Naive thymus-derived CD8-positive, alpha-beta T cell (primary cell): ENCODE measurements at regions not wholly inside any gene's neighbourhood (a gene's known extent, or its start where the extent isn't known, plus 50 kb on each side); places are given as distances from the start of the nearest gene placed in this dataset.
"Not testable (repeated sequence)": the region's sequence is repeated elsewhere in the genome, so short reads cannot be mapped to it uniquely, and the experiment has no call there.

Experiments used
- ATAC-seq, 2 donors: fragments of 150-1000 bp; cut with Tn5 transposase in 1 of 2; sonication (Bioruptor Pico), chemical (Tn5 transposase) in 1 of 2; 1 replicate in 1 of 2; 2 replicates in 1 of 2; pipeline ENCODE4 v1.10.0; 2021; ENCODE audit warnings: mild to moderate bottlenecking in 2 of 2, moderate library complexity in 2 of 2
- POLR2A ChIA-PET: fragments of 350-600 bp; sonication (Branson Sonifier 250); formaldehyde crosslinking; loops from one replicate; lab custom pipeline; 2021; ENCODE audit warnings: antibody characterized with exemption; lab: Charles Lee
- DNase-seq, 10 donors: peaks; one replicate each; pipeline versions ENCODE4 v3.0.0 to v3.0.0-alpha.2; 2020 to 2022
- H3K27ac Mint-ChIP-seq, 10 donors: one replicate each; pipeline ENCODE4 v1.8.0; 2020 to 2022; ENCODE audit warnings: mild to moderate bottlenecking in 10 of 10, mixed read lengths in 10 of 10, moderate library complexity in 4 of 10, inconsistent platforms in 1 of 10
- H3K27me3 Mint-ChIP-seq, 5 donors: one replicate each; pipeline ENCODE4 v1.8.0; 2021 to 2022; ENCODE audit warnings: mixed read lengths in 5 of 5
- H3K36me3 Mint-ChIP-seq, 3 donors: one replicate each; pipeline ENCODE4 v1.8.0; 2020 to 2022; ENCODE audit warnings: mixed read lengths in 3 of 3, mild to moderate bottlenecking in 2 of 3, inconsistent platforms in 1 of 3
- H3K4me1 Mint-ChIP-seq, 4 donors: one replicate each; pipeline ENCODE4 v1.8.0; 2021 to 2022; ENCODE audit warnings: mixed read lengths in 4 of 4
- H3K4me3 Mint-ChIP-seq, 10 donors: one replicate each; pipeline ENCODE4 v1.8.0; 2020 to 2022; ENCODE audit warnings: mild to moderate bottlenecking in 10 of 10, mixed read lengths in 10 of 10, moderate library complexity in 6 of 10, inconsistent platforms in 1 of 10
- H3K9me3 Mint-ChIP-seq, 9 donors: one replicate each; pipeline ENCODE4 v1.8.0; 2020 to 2022; ENCODE audit warnings: mixed read lengths in 9 of 9, mild to moderate bottlenecking in 3 of 9, inconsistent platforms in 1 of 9, moderate library complexity in 1 of 9

DNA sequence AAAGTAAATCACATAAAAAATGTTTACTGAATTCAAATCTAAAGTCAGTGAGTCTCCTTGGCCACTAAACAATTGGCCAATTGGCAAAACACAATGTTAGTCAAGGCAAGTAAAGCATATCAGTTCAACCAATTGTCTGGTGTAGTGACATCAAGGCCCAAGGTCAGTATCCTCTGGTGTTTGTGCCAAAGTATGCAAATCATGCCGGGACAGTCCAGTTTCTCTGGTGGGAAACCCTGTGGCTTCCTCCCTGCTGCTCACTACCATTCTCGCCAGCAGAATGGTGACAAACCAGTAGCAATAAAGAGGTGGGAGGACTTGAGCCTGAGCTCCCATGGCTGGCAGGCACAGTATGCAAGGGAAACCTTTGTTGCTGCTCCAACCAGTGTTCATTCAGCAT is 314.9 kb upstream of the FGF13 start:
- H3K27me3 Mint-ChIP-seq, result peaks cover 0 to 4% (median 0%) of the 10 kb centered on the region in 5 donors
- H3K36me3 Mint-ChIP-seq, result no peaks in the 10 kb centered on the region
- no peak for ATAC-seq
- peaks cover 0 to 9% (median 0%) of the 10 kb centered on the region in 9 donors for H3K9me3 Mint-ChIP-seq
- POLR2A ChIA-PET, result no interaction called here
- H3K4me3 Mint-ChIP-seq, result no peak overlapping the region
- no peak overlapping the region for H3K27ac Mint-ChIP-seq
- no peak for DNase-seq
- H3K4me1 Mint-ChIP-seq, result no peaks in the 10 kb centered on the region

DNA sequence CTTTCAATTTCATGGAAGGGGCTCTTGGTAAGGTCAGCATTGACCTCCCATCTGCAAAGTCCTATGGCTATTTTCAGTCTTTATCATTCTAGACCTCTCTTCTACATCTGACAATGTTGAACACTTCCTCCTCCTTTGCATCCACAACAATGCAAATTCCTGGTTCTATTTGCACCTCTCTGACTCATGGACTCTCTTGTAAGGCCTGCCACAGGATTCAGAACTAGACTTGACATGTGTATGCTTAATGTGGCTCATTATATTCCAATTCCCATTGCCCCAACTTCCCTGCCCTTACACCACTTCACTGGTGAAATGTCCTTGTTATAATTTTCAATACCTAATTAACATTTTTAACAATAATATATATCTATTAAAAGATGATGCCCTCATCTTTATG is 314.3 kb upstream of the FGF13 start:
- no peak overlapping the region for H3K4me3 Mint-ChIP-seq
- H3K27ac Mint-ChIP-seq, result no peak overlapping the region
- no peak for ATAC-seq
- DNase-seq, result no peak
- POLR2A ChIA-PET, result no interaction called here
- no peaks in the 10 kb centered on the region for H3K36me3 Mint-ChIP-seq
- H3K4me1 Mint-ChIP-seq, result no peaks in the 10 kb centered on the region
- peaks cover 0 to 9% (median 0%) of the 10 kb centered on the region in 9 donors for H3K9me3 Mint-ChIP-seq
- peaks cover 0 to 4% (median 0%) of the 10 kb centered on the region in 5 donors for H3K27me3 Mint-ChIP-seq

DNA sequence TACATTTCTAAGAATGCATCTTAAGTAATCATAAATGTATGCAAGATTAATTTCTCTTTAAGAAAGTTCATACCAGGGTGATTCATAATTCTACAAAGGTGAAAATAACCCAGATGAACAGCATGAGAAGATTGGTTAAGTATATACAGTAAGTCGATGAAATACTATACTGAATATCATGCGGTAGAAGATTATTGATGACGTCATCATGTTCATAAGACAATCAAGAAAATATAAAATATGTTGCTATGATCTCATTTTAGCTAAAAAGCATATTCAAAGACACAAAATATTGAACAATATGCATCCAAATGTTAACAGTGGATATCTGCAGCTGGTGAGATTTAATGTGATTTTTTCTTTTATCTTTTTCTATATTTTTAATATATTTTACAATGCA is 312.0 kb upstream of the FGF13 start:
- H3K4me3 Mint-ChIP-seq, result no peak overlapping the region
- no peaks in the 10 kb centered on the region for H3K4me1 Mint-ChIP-seq
- peaks cover 0 to 7% (median 0%) of the 10 kb centered on the region in 9 donors for H3K9me3 Mint-ChIP-seq
- H3K27ac Mint-ChIP-seq, result no peak overlapping the region
- no peak for DNase-seq
- no peaks in the 10 kb centered on the region for H3K36me3 Mint-ChIP-seq
- POLR2A ChIA-PET, result no interaction called here
- no peak for ATAC-seq
- H3K27me3 Mint-ChIP-seq, result peaks cover 0 to 4% (median 0%) of the 10 kb centered on the region in 5 donors

DNA sequence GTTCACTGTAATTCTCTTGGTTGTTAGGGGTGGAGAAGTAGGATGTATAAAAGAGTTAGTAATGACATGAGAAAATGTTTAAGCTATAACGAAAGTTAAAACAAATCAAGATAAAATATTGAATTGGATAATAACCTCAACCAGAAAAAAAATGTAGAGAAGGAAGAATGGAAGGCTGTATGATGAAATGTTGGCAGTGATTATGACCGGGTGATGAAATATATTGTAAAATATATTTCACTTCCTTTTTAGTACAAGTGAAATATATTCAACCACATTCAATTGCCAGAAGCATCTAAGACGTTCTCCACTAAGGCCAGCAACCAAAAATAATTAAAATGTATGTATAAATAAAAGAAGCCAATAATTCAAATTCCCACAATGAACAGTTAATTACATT is 309.3 kb upstream of the FGF13 start:
- Mint-ChIP-seq H3K9me3 (peaks cover 0 to 7% (median 2%) of the 10 kb centered on the region in 9 donors), H3K36me3 (peaks cover 0 to 6% (median 0%) of the 10 kb centered on the region in 3 donors), H3K27me3 (no peaks in the 10 kb centered on the region), H3K4me3 (no peak overlapping the region), H3K4me1 (no peaks in the 10 kb centered on the region), H3K27ac (no peak overlapping the region)
- no peak for DNase-seq
- POLR2A ChIA-PET, result no interaction called here
- no peak for ATAC-seq

DNA sequence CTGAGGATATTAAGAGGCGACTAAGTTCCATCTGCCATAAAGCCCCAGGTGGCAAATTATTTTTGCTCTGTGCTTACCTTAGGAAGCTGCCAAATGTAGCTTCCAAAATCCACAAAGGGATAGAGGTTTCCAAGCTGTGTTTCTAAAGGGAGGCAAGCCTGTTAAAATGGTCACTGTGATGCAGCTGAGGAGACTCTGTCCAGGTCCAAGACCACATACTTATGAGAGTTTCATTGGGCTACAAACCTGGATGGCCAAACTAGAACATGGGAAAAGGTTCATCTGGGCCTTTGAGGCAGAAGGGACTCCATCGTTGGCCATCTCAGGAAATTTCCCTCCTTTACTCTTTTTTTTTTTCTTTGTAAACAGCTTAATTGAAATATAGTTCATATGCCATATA is 306.9 kb upstream of the FGF13 start:
- H3K4me1 Mint-ChIP-seq, result no peaks in the 10 kb centered on the region
- H3K36me3 Mint-ChIP-seq, result peaks cover 0 to 18% (median 0%) of the 10 kb centered on the region in 3 donors
- POLR2A ChIA-PET, result no interaction called here
- no peak overlapping the region for H3K4me3 Mint-ChIP-seq
- DNase-seq, result no peak
- peaks cover 0 to 19% (median 9%) of the 10 kb centered on the region in 9 donors for H3K9me3 Mint-ChIP-seq
- H3K27me3 Mint-ChIP-seq, result no peaks in the 10 kb centered on the region
- H3K27ac Mint-ChIP-seq, result no peak overlapping the region
- no peak for ATAC-seq

DNA sequence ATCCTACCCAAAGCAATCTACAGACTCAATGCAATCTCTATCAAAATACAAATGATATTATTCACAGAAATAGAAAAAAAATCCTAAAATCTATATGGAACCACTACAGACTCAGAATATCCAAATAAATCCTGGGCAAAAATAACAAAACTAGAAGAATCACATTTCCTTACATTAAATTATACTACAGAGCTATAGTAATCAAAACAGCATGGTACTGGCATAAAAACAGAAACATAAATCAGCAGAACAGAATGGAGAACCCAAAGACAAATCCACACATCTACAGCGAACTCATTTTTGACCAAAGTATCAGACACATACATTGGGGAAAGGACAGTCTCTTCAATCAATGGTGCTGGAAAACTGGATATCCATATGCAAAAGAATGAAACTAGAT is 304.1 kb upstream of the FGF13 start:
- Mint-ChIP-seq H3K9me3 (peaks cover 2 to 27% (median 9%) of the 10 kb centered on the region in 9 donors), H3K4me3 (no peak overlapping the region), H3K36me3 (peaks cover 0 to 22% (median 0%) of the 10 kb centered on the region in 3 donors), H3K27me3 (no peaks in the 10 kb centered on the region), H3K4me1 (no peaks in the 10 kb centered on the region), H3K27ac (no peak overlapping the region)
- ATAC-seq (no peak), DNase-seq (no peak)
- POLR2A ChIA-PET, result no interaction called here

DNA sequence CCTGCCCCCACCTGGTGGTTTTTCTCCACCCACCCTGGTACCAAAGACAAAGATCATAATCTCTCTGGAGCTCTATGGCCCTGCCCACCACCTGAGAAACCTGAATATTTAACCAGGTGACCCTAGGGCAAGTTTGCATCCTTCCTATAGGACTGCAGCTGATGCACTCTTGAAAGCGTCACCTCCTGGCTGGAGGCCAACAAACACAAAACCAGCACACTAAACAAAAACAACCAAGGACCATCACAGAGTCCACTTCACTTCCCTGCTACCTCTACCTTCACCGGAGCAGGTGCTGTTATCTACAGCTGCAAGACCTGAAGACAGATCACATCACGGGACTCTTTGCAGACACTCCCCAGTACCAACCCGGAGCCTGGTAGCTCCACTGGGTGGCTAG is 296.7 kb upstream of the FGF13 start:
- H3K9me3 Mint-ChIP-seq, result peaks cover 0 to 17% (median 4%) of the 10 kb centered on the region in 9 donors
- ATAC-seq (no peak), DNase-seq (no peak)
- H3K27me3 Mint-ChIP-seq, result no peaks in the 10 kb centered on the region
- POLR2A ChIA-PET, result no interaction called here
- H3K4me1 Mint-ChIP-seq, result no peaks in the 10 kb centered on the region
- H3K27ac Mint-ChIP-seq, result no peak overlapping the region
- H3K4me3 Mint-ChIP-seq, result no peak overlapping the region
- H3K36me3 Mint-ChIP-seq, result peaks cover 0 to 8% (median 0%) of the 10 kb centered on the region in 3 donors

DNA sequence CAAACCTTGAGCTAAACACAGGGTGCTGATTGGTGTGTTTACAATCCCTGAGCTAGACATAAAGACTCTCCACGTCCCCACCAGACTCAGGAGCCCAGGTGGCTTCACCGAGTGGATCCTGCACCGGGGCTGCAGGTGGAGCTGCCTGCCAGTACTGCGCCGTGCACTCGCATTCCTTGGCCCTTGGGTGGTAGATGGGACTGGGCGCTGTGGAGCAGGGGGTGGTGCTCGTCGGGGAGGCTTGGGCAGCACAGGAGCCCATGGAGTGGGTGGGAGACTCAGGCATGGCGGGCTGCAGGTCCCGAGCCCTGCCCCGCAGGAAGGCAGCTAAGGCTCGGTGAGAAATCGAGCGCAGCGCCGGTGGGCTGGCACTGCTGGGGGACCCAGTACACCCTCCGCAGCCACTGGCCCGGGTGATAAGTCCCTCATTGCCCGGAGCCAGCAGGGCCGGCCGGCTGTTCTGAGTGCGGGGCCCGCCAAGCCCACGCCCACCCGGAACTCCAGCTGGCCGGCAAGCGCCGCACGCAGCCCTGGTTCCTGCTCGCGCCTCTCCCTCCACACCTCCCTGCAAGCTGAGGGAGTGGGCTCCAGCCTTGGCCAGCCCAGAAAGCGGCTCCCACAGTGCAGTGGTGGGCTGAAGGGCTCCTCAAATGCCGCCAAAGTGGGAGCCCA is 292.5 kb upstream of the FGF13 start:
- DNase-seq, H3K27me3 Mint-ChIP-seq, H3K9me3 Mint-ChIP-seq, ATAC-seq, POLR2A ChIA-PET, H3K4me1 Mint-ChIP-seq, H3K27ac Mint-ChIP-seq, H3K36me3 Mint-ChIP-seq, H3K4me3 Mint-ChIP-seq: not testable (repeated sequence)

DNA sequence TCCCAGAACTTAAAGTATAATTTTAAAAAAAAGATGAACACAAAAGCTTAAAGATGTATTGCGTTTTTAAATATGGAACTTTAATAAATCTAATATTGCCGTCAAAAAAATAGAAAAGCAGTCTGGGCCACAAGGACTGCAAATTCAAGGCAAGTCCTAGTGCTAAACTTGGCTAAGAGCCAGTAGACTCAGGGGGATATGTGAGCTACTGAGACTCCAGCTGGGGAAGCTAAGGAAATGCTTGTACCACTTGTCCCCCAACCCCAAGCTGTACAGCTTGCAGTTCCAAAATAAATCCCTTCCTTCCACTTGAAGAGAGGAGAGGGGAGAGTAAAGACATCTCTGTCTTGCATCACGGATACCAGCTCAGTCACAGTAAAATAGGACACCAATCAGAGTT is 290.8 kb upstream of the FGF13 start:
- Mint-ChIP-seq H3K36me3 (no peaks in the 10 kb centered on the region), H3K27ac (no peak overlapping the region), H3K4me1 (no peaks in the 10 kb centered on the region), H3K4me3 (no peak overlapping the region), H3K9me3 (peaks cover 0 to 1% (median 0%) of the 10 kb centered on the region in 9 donors), H3K27me3 (peaks cover 0 to 6% (median 0%) of the 10 kb centered on the region in 5 donors)
- POLR2A ChIA-PET, result no interaction called here
- no peak for ATAC-seq
- no peak for DNase-seq

DNA sequence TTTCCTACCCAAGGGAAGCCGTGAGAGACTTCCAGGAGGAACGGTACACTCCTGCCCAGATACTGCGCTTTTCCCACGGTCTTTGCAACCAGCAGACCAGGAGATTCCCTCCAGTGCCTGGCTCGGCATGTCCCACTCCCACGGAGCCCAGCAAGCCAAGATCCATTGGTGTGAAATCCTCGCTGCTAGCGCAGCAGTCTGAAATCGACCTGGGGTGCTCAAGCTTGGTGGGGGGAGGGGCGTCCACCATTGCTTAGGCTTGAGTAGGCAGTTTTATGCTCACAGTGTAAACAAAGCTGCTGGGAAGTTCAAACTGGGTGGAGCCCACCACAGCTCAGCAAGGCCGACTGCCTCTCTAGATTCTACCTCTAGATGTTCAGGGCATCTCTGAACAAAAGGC is 284.8 kb upstream of the FGF13 start:
- Mint-ChIP-seq H3K4me3 (no peak overlapping the region), H3K27me3 (peaks cover 0 to 6% (median 0%) of the 10 kb centered on the region in 5 donors), H3K9me3 (peaks cover 0 to 5% (median 0%) of the 10 kb centered on the region in 9 donors), H3K4me1 (no peaks in the 10 kb centered on the region), H3K27ac (no peak overlapping the region), H3K36me3 (no peaks in the 10 kb centered on the region)
- DNase-seq (no peak), ATAC-seq (no peak)
- POLR2A ChIA-PET, result no interaction called here

DNA sequence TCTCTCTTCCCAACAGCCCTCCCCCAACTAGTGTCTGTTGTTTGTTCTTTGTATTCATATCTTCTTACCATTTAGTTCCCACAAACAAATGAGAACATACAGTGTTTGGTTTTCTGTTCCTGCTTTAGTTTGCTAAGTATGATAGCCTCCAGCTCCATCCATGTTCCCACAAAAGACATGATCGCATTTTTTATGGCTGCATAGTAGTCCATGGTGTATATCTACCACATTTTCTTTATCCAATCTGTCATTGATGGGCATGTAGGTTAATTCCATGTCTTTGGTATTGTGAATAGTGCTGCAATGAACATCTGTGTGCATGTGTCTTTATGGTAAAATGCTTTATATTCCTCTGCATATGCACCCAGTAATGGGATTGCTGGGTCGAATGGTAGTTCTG is 283.9 kb upstream of the FGF13 start:
- no peak for DNase-seq
- ATAC-seq, result no peak
- no peaks in the 10 kb centered on the region for H3K4me1 Mint-ChIP-seq
- no peaks in the 10 kb centered on the region for H3K36me3 Mint-ChIP-seq
- H3K27ac Mint-ChIP-seq, result no peak overlapping the region
- H3K4me3 Mint-ChIP-seq, result no peak overlapping the region
- H3K27me3 Mint-ChIP-seq, result peaks cover 0 to 6% (median 0%) of the 10 kb centered on the region in 5 donors
- POLR2A ChIA-PET, result no interaction called here
- H3K9me3 Mint-ChIP-seq, result peaks cover 0 to 5% (median 0%) of the 10 kb centered on the region in 9 donors

DNA sequence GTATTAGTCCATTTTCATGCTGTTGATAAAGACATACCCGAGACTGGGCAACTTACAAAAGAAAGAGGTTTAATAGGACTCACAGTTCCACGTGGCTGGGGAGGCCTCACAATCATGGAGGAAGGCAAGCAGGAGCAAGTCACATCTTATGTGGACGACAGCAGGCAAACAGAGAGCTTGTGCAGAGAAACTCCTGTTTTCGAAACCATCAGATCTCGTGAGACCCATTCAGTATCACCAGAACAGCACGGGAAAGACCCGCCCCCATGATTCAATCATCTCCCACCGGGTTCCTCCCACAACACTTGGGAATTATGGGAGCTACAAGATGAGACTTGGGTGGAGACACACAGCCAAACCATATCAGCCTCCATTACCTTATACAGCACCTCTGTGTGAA is 278.9 kb upstream of the FGF13 start:
- H3K27ac Mint-ChIP-seq, DNase-seq, H3K9me3 Mint-ChIP-seq, POLR2A ChIA-PET, H3K4me1 Mint-ChIP-seq, H3K36me3 Mint-ChIP-seq, H3K4me3 Mint-ChIP-seq, ATAC-seq, H3K27me3 Mint-ChIP-seq: not testable (repeated sequence)

DNA sequence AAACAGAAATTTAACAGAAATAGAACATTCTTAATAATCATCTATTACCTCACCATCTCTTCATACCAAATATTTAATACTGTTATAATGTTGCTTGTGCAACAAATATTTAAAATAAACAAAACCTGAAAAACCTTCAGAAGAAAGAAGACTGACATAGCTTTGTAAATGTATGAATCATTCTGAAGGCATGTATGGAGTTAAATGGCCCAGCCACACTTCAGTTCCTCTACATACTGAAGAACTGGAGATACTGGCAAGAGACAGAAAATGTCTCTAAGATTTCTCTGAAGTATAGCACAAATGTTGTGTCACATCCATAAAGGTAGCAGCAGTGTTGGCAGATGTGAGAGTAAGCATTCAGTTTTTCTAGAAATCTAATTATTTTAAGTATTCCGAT is 275.3 kb upstream of the FGF13 start:
- Mint-ChIP-seq H3K27me3 (no peaks in the 10 kb centered on the region), H3K4me3 (no peak overlapping the region), H3K36me3 (no peaks in the 10 kb centered on the region), H3K27ac (no peak overlapping the region), H3K4me1 (no peaks in the 10 kb centered on the region), H3K9me3 (no peaks in the 10 kb centered on the region)
- no peak for DNase-seq
- no peak for ATAC-seq
- POLR2A ChIA-PET, result no interaction called here

DNA sequence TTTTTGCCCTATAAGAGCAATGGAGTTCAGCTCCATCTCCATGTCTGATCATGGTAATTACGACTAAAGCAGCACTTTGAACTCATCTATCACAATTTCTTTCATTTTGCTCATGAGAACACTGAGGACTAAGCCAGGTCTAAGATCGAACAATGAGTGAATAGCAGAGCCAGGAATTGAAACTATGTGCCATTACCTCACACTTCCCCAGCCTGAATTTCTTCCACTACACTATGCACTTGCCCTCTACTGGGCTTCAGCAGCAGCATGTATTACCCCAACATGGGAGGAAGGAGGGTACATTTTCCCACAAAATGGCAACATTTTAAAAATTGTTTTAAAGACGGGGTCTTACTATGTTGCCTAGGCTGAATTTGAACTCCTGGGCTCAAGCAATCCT is 274.7 kb upstream of the FGF13 start:
- Mint-ChIP-seq H3K27ac (no peak overlapping the region), H3K27me3 (no peaks in the 10 kb centered on the region), H3K4me1 (no peaks in the 10 kb centered on the region), H3K9me3 (no peaks in the 10 kb centered on the region), H3K36me3 (no peaks in the 10 kb centered on the region), H3K4me3 (no peak overlapping the region)
- POLR2A ChIA-PET, result no interaction called here
- no peak for ATAC-seq
- DNase-seq, result no peak
